ENCODE measurements at regions not wholly inside any gene's neighbourhood (a gene's known extent, or its start where the extent isn't known, plus 50 kb on each side); places are given as distances from the start of the nearest gene placed in this dataset.

DNA sequence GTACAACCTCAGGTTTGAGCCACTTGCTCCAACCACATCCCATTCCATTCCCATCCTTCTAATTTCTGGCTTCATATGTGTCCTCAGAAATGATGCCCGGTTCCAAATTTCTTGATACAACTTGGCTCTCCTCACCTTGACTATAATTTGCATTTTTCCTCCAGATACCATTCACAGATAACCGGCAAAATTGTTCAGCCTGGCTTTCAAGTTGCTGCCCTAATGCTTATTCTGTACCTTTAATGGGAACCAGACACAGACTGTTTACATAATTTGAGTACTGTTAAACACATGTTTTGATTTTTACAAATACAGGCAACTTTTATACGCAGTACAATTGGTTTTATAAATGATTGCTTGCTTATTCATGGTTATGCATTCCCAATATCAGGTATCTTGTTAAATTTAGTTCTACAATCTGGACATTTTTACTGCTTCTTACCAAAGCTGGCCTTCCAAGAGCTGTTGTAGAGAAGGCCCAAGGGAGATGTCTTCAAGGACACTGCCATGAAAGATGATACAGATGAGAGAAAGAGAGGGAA lies 649.5 kb upstream of the CAMK1G start:
- peaks cover 7% of the 10 kb centered on the region; the same call in 1 of the 2 replicates for H3K4me1 Mint-ChIP-seq (ENCODE audit: low read depth)
- no peak overlapping the region for H3K27ac Mint-ChIP-seq
- peaks cover 51% of the 10 kb centered on the region for H3K9me3 Mint-ChIP-seq
- peaks cover 2% of the 10 kb centered on the region for H3K27me3 Mint-ChIP-seq (ENCODE audit: insufficient read depth)
- DNase-seq: no peak
- no peak for TF ChIP-seq CTCF (IDR thresholded peaks at IDR 0.05)
- H3K36me3 Mint-ChIP-seq (ENCODE audit: low read depth): no peaks in the 10 kb centered on the region; the same call in 1 of the 2 replicates
- H3K4me3 Mint-ChIP-seq: no peak overlapping the region

GRCh38 chr1:208934933-208935332 lies 648.6 kb upstream of the CAMK1G start:
- H3K4me3 Mint-ChIP-seq: no peak overlapping the region
- H3K27me3 Mint-ChIP-seq (ENCODE audit: insufficient read depth): peaks cover 2% of the 10 kb centered on the region
- no peaks in the 10 kb centered on the region; the same call in 1 of the 2 replicates for H3K4me1 Mint-ChIP-seq (ENCODE audit: low read depth)
- no peaks in the 10 kb centered on the region; the same call in 1 of the 2 replicates for H3K36me3 Mint-ChIP-seq (ENCODE audit: low read depth)
- no peak overlapping the region for H3K27ac Mint-ChIP-seq
- TF ChIP-seq CTCF (IDR thresholded peaks at IDR 0.05): no peak
- DNase-seq: no peak
- peaks cover 48% of the 10 kb centered on the region for H3K9me3 Mint-ChIP-seq

DNA sequence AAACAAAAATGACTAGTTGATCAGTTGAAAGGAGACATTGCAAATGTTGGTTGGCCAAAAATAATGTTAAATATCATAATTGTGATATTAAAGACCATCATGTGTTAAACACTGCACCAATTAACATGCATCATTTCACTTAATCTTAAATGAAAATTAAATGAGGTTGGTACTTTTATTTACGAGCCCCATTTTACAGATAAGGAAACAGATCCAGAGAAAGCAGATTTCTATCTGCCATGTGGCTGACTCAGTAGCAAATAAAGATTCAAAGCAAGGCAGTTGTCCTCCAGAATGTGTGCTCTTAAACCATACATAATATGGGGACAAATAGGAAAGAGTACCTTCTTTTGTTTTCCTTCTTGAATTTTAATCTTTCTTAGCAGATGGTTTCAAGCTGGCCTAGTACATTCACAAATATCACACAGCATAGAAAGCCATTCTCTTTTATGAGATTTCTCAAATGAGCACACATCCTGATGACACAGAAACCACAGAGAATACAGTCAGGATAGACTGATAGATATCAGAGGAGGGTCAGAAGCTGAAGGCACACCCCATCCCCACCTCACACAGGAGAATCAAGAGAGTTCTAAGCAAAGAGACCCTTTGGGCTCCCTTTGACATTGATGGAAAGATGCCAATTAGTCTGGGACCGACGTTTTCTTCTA lies 647.9 kb upstream of the CAMK1G start:
- peaks cover 48% of the 10 kb centered on the region for H3K9me3 Mint-ChIP-seq
- DNase-seq: no peak
- no peaks in the 10 kb centered on the region; the same call in 1 of the 2 replicates for H3K4me1 Mint-ChIP-seq (ENCODE audit: low read depth)
- H3K27ac Mint-ChIP-seq: no peak overlapping the region
- no peaks in the 10 kb centered on the region; the same call in 1 of the 2 replicates for H3K36me3 Mint-ChIP-seq (ENCODE audit: low read depth)
- H3K27me3 Mint-ChIP-seq (ENCODE audit: insufficient read depth): peaks cover 2% of the 10 kb centered on the region
- H3K4me3 Mint-ChIP-seq: no peak overlapping the region
- TF ChIP-seq CTCF (IDR thresholded peaks at IDR 0.05): no peak

- Mint-ChIP-seq H3K36me3 (ENCODE audit: low read depth) (peaks cover 4% of the 10 kb centered on the region; the same call in 1 of the 2 replicates), H3K27me3 (ENCODE audit: insufficient read depth) (peaks cover 2% of the 10 kb centered on the region), H3K9me3 (peaks cover 48% of the 10 kb centered on the region), H3K4me1 (ENCODE audit: low read depth) (no peaks in the 10 kb centered on the region; the same call in 1 of the 2 replicates), H3K4me3 (no peak overlapping the region), H3K27ac (no peak overlapping the region)
- DNase-seq: no peak
- no peak for TF ChIP-seq CTCF (IDR thresholded peaks at IDR 0.05)
These were observed 643.9 kb upstream of the CAMK1G start for GRCh38 chr1:208939537-208940085.

- Mint-ChIP-seq H3K36me3 (ENCODE audit: low read depth) (peaks cover 4% of the 10 kb centered on the region; the same call in 1 of the 2 replicates), H3K27me3 (ENCODE audit: insufficient read depth) (peaks cover under 1% of the 10 kb centered on the region), H3K27ac (no peak overlapping the region), H3K4me1 (ENCODE audit: low read depth) (no peaks in the 10 kb centered on the region; the same call in 1 of the 2 replicates), H3K4me3 (no peak overlapping the region), H3K9me3 (peaks cover 37% of the 10 kb centered on the region)
- TF ChIP-seq CTCF (IDR thresholded peaks at IDR 0.05): no peak
- no peak for DNase-seq
These were observed 641.0 kb upstream of the CAMK1G start for GRCh38 chr1:208942394-208943130.

All from HFFc6 (cell line).